Heart left ventricle (tissue), 16 donors: ENCODE measurements at regions not wholly inside any gene's neighbourhood (a gene's known extent, or its start where the extent isn't known, plus 50 kb on each side); places are given as distances from the start of the nearest gene placed in this dataset.

Source experiments
- ATAC-seq, 4 donors: fragments of 200-7000 bp; cut with Tn5 transposase; one replicate each; pipeline ENCODE4 v1.9.1; 2020 to 2022; ENCODE audit warnings: moderate library complexity in 4 of 4, mild to moderate bottlenecking in 3 of 4, moderate number of reproducible peaks in 1 of 4
- DNase-seq, 5 donors: peaks; one replicate each; pipeline ENCODE4 v3.0.0-alpha.2; 2020
- H3K27ac ChIP-seq, 12 donors: fragments of 200-600 bp; sonication (generic) in 4 of 12; one replicate each; pipeline versions ENCODE4 v1.5.0 to v1.8.0; 2016 to 2022; ENCODE audit warnings: mild to moderate bottlenecking in 2 of 12
- H3K27me3 ChIP-seq, 9 donors: fragments of 200-600 bp; sonication (generic) in 2 of 9; one replicate each; pipeline versions ENCODE4 v1.5.1 to v1.8.0; 2016 to 2022; ENCODE audit warnings: mild to moderate bottlenecking in 3 of 9
- H3K36me3 ChIP-seq, 9 donors: fragments of 200-600 bp; sonication (generic) in 2 of 9; one replicate each; pipeline versions ENCODE4 v1.5.0 to v1.8.0; 2018 to 2022; ENCODE audit warnings: mild to moderate bottlenecking in 2 of 9
- H3K4me1 ChIP-seq, 12 donors: fragments of 200-600 bp; sonication (generic) in 4 of 12; one replicate each; pipeline versions ENCODE4 v1.5.0 to v1.8.0; 2016 to 2022; ENCODE audit warnings: mild to moderate bottlenecking in 3 of 12
- H3K4me3 ChIP-seq, 12 donors: fragments of 200-600 bp; sonication (generic) in 4 of 12; one replicate each; pipeline versions ENCODE4 v1.5.0 to v1.8.0; 2017 to 2022; ENCODE audit warnings: mild to moderate bottlenecking in 9 of 12, moderate library complexity in 4 of 12
- H3K9me3 ChIP-seq, 12 donors: fragments of 200-600 bp; sonication (generic) in 4 of 12; one replicate each; pipeline versions ENCODE4 v1.5.0 to v1.8.0; 2016 to 2022; ENCODE audit warnings: mild to moderate bottlenecking in 1 of 12
- POLR2A ChIP-seq, 2 donors: fragments of 450-650 bp; IDR thresholded peaks; one replicate each; pipeline ENCODE4 v1.6.1; 2017; ENCODE audit warnings: antibody characterized with exemption in 2 of 2, mild to moderate bottlenecking in 2 of 2, moderate library complexity in 2 of 2
- WGBS, 4 donors: extraction: QIAGEN DNeasy Blood & Tissue Kit in 2 of 4; methylation state at CpG; one replicate each; pipeline versions ENCODE4 v1.1.5 to v1.1.7; 2013 to 2018; 5-methylcytosine and 5-hydroxymethylcytosine counted together
- intact Hi-C, 10 donors: fragments of 100-400 bp; cut with DNase I; formaldehyde crosslinking; loops; one replicate each; pipeline versions ENCODE4 v1.11.1 to v1.14.2; 2022
- TF ChIP-seq, protein P1 (sequence below), 12 donors: fragments of 200-600 bp; sonication (generic) in 4 of 12; IDR thresholded peaks; one replicate each; pipeline versions ENCODE4 v1.5.0 to v1.8.0; 2018 to 2022; ENCODE audit warnings: antibody characterized with exemption in 12 of 12, mild to moderate bottlenecking in 5 of 12
- donor health status: ischemic (EF 13 %, LVEDD 7.1; RV severe dilation, severe dysfunction).
- donor health status: healthy with polysubstance abuse.
- donor health status: DM: no; HTN: yes; CAD: no.
- donor health status: DM: no; HTN: no; CAD: no.
- donor health status: ischemic (EF 25% LVEDD 6.9; RV normal size, moderate dysfunction).
- donor health status: ischemic (EF 25% LVEDD 5.7; RV mildly dilated, moderate dysfunction).
- donor health status: healthy.
- donor health status: DM: yes; HTN: yes; CAD: no.
- donor health status: ischemic (EF 35%, LVEDD 5.7; RV mildly dilated, moderate dysfunction).
- donor health status: nonischemic (EF 11% LVEDD 7.7; RV severe dilation, severe dysfunction).
- donor health status: DM: yes; HTN: yes; CAD: no.
- donor health status: PGD.
- donor health status: ischemic (EF 29% LVEDD 5.4; RV normal size, mild dysfunction).
- donor health status: nonischemic (EF 23%, LVEDD 6.1; RV moderate dilation, normal function).

DNA sequence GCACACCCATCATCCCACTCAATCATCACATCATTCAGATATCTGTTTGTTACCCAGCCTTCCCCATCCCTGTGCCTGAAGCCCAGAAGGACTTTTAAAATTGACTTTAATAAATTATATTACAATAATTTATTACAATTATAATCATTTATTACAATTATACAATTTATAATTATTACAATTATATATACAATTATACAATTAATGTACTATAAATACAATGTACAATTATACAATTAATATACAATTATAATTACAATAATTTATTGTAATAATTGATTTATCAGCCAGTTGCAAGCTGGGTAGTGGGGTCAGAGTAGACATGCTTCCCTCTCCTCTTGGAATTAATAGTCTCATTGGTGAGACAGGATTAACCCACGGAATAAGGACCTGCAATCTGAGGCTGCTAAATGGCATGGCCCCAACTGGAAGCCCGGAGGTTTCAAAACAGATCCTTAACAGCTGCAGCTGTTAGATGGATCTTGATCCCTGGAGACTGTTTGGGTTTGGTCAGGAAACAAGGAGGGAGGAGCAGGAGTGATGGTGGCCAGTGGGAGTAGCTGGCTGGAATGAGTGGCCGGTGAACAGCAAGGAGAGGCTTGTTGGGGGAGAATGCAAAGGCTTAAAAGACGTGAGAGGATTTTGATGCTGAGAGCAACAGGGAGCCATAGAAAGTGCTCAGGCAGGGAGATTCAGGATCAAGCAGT is 402.8 kb upstream of the PODXL start:
- Histone ChIP-seq H3K4me1 (peaks cover 0 to 8% (median 0%) of the 10 kb centered on the region in 12 donors), H3K36me3 (no peaks in the 10 kb centered on the region), H3K9me3 (peaks cover 0 to 7% (median 0%) of the 10 kb centered on the region in 12 donors), H3K27ac (no peak overlapping the region), H3K27me3 (peaks cover 0 to 4% (median 0%) of the 10 kb centered on the region in 9 donors), H3K4me3 (no peak overlapping the region)
- TF ChIP-seq POLR2A (IDR thresholded peaks at IDR 0.05), result no peak
- TF ChIP-seq, protein P1, sequence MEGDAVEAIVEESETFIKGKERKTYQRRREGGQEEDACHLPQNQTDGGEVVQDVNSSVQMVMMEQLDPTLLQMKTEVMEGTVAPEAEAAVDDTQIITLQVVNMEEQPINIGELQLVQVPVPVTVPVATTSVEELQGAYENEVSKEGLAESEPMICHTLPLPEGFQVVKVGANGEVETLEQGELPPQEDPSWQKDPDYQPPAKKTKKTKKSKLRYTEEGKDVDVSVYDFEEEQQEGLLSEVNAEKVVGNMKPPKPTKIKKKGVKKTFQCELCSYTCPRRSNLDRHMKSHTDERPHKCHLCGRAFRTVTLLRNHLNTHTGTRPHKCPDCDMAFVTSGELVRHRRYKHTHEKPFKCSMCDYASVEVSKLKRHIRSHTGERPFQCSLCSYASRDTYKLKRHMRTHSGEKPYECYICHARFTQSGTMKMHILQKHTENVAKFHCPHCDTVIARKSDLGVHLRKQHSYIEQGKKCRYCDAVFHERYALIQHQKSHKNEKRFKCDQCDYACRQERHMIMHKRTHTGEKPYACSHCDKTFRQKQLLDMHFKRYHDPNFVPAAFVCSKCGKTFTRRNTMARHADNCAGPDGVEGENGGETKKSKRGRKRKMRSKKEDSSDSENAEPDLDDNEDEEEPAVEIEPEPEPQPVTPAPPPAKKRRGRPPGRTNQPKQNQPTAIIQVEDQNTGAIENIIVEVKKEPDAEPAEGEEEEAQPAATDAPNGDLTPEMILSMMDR (IDR thresholded peaks at IDR 0.05), result no peak
- WGBS, 4 donors, result 19 to 44% (median 35%) methylated on average over 4 of the region's 4 CpGs
- DNase-seq, result peak in 1 of 5 donors; percentile 28
- peak in 3 of 4 donors; percentile 61 to 69 (median 64) for ATAC-seq
- intact Hi-C loops, result loop anchor here in 1 of 10 donors (5.0 kb wide), 1 partner anchor 343 kb away; no protein-coding TSS in a partner anchor

DNA sequence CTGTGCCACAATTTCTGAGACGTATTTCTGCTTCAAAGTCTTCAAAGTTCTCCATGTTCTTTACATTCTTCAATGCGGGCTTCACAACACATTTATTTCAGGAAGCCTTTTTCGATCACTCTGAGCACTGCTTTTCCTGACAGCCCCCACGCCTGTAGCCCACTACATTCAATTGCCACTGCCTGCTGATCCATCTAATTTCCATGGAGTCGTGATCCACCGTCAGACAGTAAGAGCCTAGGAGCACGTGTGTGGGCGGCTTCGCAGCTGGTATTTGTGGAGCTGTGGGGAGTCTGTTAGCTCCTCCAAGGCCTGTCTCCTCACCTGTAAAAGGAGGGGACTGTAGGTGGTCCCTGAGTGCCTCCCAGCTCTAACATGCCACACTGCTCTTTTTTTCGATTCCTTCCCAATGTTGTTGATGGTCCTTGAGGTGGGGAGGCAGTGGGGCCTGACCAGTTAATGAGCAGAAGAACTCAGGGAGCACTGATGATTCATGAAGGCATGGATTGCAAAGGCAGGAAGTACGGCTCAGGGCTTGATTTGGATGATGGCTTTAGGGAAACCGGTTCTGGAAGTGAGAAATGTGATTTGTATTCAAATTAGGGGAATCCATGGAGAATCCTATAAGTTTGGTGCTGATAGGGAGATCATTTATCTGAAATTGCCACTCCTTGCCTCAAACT is 401.1 kb upstream of the PODXL start:
- no peak for ATAC-seq
- WGBS, 4 donors, result 84 to 89% (median 86%) methylated on average over 12 of the region's 12 CpGs
- H3K4me3 ChIP-seq, result no peak overlapping the region
- no peaks in the 10 kb centered on the region for H3K36me3 ChIP-seq
- TF ChIP-seq, protein P1 (IDR thresholded peaks at IDR 0.05), result no peak
- TF ChIP-seq POLR2A (IDR thresholded peaks at IDR 0.05), result no peak
- H3K4me1 ChIP-seq, result peaks cover 0 to 8% (median 0%) of the 10 kb centered on the region in 12 donors
- DNase-seq, result no peak
- H3K27me3 ChIP-seq, result peaks cover 0 to 4% (median 0%) of the 10 kb centered on the region in 9 donors
- intact Hi-C loops, result loop anchor here in 1 of 10 donors (5.0 kb wide), 1 partner anchor 345 kb away; no protein-coding TSS in a partner anchor
- H3K9me3 ChIP-seq, result peaks cover 0 to 7% (median 0%) of the 10 kb centered on the region in 12 donors
- no peak overlapping the region for H3K27ac ChIP-seq

DNA sequence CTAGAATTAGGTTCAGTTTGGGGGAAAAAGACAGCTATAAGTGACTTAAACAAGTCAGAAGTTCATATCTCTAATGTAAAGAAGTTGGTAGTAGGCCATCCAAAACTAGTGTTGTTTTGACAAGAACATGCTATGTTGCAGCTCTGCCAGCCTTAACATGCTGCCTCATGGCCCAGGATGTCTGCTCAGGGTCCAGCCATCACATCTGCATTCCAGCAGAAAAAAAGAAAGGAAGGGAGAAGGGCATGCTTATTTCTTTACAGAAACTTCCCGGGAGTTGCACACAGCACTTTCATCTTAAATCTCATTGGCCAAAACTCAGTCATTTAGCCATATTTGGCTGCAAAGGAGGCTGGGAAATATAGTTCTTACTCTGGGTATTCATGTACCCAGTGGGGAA is 400.4 kb upstream of the PODXL start:
- Histone ChIP-seq H3K4me1 (peaks cover 0 to 8% (median 0%) of the 10 kb centered on the region in 12 donors), H3K9me3 (peaks cover 0 to 7% (median 0%) of the 10 kb centered on the region in 12 donors), H3K36me3 (no peaks in the 10 kb centered on the region), H3K4me3 (no peak overlapping the region), H3K27me3 (peaks cover 0 to 4% (median 0%) of the 10 kb centered on the region in 9 donors), H3K27ac (no peak overlapping the region)
- TF ChIP-seq, protein P1 (IDR thresholded peaks at IDR 0.05), result no peak
- no peak for TF ChIP-seq POLR2A (IDR thresholded peaks at IDR 0.05)
- ATAC-seq (no peak), DNase-seq (no peak)
- 87 to 100% (median 93%) methylated on average over 1 of the region's 1 CpG for WGBS, 4 donors
- intact Hi-C loops, result loop anchor here in 1 of 10 donors (5.0 kb wide), 1 partner anchor 345 kb away; no protein-coding TSS in a partner anchor

DNA sequence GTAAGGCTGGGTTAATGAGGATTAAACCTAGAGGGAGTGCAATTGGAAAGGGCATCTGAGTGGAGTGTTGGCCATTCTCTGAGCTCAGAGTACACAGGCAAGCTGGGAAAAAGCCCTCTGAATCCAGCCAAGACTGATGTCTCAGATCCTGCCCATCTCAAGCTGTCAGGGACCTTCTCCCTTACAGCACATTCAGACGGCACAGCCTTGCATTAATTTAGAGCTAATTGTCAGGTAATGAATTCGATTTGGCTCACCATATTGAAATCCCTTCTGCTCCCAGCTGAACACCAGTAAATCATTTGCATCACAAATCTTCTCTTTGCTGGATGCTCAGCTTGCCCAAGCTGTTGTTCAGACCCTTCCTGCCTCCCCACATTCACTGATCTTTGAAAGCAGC is 399.3 kb upstream of the PODXL start:
- intact Hi-C loops, result loop anchor here in 1 of 10 donors (5.0 kb wide), 1 partner anchor 347 kb away; no protein-coding TSS in a partner anchor
- Histone ChIP-seq H3K36me3 (no peaks in the 10 kb centered on the region), H3K9me3 (peaks cover 0 to 13% (median 0%) of the 10 kb centered on the region in 12 donors), H3K4me1 (peaks cover 0 to 8% (median 0%) of the 10 kb centered on the region in 12 donors), H3K27me3 (peaks cover 0 to 4% (median 0%) of the 10 kb centered on the region in 9 donors), H3K27ac (no peak overlapping the region), H3K4me3 (no peak overlapping the region)
- no peak for ATAC-seq
- DNase-seq, result no peak
- WGBS, 4 donors, result 66 to 78% (median 73%) methylated on average over 2 of the region's 2 CpGs
- TF ChIP-seq POLR2A (IDR thresholded peaks at IDR 0.05), result no peak
- TF ChIP-seq, protein P1 (IDR thresholded peaks at IDR 0.05), result no peak
